ENCODE measurements at regions not wholly inside any gene's neighbourhood (a gene's known extent, or its start where the extent isn't known, plus 50 kb on each side); places are given as distances from the start of the nearest gene placed in this dataset.
"Not testable (repeated sequence)": the region's sequence is repeated elsewhere in the genome, so short reads cannot be mapped to it uniquely, and the experiment has no call there.

GRCh38 chr16:86225905-86226371, 284.4 kb upstream of the FOXF1 start:
- FAIRE-seq, result no peak
- DNase-seq (ENCODE audit: low spot score), result peak; percentile 34

GRCh38 chr16:86227041-86227440, 283.3 kb upstream of the FOXF1 start:
- DNase-seq (ENCODE audit: low spot score) (no peak), FAIRE-seq (no peak)

GRCh38 chr16:86227801-86228200, 282.5 kb upstream of the FOXF1 start:
- DNase-seq (ENCODE audit: low spot score), result peak; percentile 73
- FAIRE-seq, result peak; percentile 27

GRCh38 chr16:86228713-86229112, 281.6 kb upstream of the FOXF1 start:
- no peak for FAIRE-seq
- DNase-seq (ENCODE audit: low spot score), result no peak

GRCh38 chr16:86229283-86229682, 281.0 kb upstream of the FOXF1 start:
- DNase-seq (ENCODE audit: low spot score), result no peak
- FAIRE-seq, result no peak

GRCh38 chr16:86229866-86230656, 280.3 kb upstream of the FOXF1 start:
- no peak for DNase-seq (ENCODE audit: low spot score)
- FAIRE-seq, result no peak

GRCh38 chr16:86231321-86231995, 278.9 kb upstream of the FOXF1 start:
- DNase-seq (ENCODE audit: low spot score), result no peak
- FAIRE-seq, result no peak

GRCh38 chr16:86231996-86232350, 278.4 kb upstream of the FOXF1 start:
- no peak for DNase-seq (ENCODE audit: low spot score)
- FAIRE-seq, result no peak

GRCh38 chr16:86232496-86232895, 277.8 kb upstream of the FOXF1 start:
- FAIRE-seq, result no peak
- no peak for DNase-seq (ENCODE audit: low spot score)

GRCh38 chr16:86233506-86233905, 276.8 kb upstream of the FOXF1 start:
- not testable (repeated sequence) for DNase-seq (ENCODE audit: low spot score); FAIRE-seq

GRCh38 chr16:86239381-86239780, 270.9 kb upstream of the FOXF1 start:
- FAIRE-seq, result no peak
- DNase-seq (ENCODE audit: low spot score), result no peak

GRCh38 chr16:86240716-86241363, 269.5 kb upstream of the FOXF1 start:
- DNase-seq (ENCODE audit: low spot score) (no peak), FAIRE-seq (no peak)

- FAIRE-seq (no peak), DNase-seq (ENCODE audit: low spot score) (no peak)
Observed at GRCh38 chr16:86241681-86242080, 268.6 kb upstream of the FOXF1 start.

- peak; percentile 30 for FAIRE-seq
- no peak for DNase-seq (ENCODE audit: low spot score)
Observed at GRCh38 chr16:86242244-86243122, 267.8 kb upstream of the FOXF1 start.

GRCh38 chr16:86243123-86243473, 267.2 kb upstream of the FOXF1 start:
- no peak for FAIRE-seq
- DNase-seq (ENCODE audit: low spot score), result no peak

- no peak for FAIRE-seq
- no peak for DNase-seq (ENCODE audit: low spot score)
Observed at GRCh38 chr16:86243571-86244154, 266.7 kb upstream of the FOXF1 start.

GRCh38 chr16:86244158-86244557, 266.2 kb upstream of the FOXF1 start:
- FAIRE-seq, result no peak
- DNase-seq (ENCODE audit: low spot score), result no peak

GRCh38 chr16:86244936-86245335, 265.4 kb upstream of the FOXF1 start:
- no peak for FAIRE-seq
- DNase-seq (ENCODE audit: low spot score), result no peak

- FAIRE-seq (no peak), DNase-seq (ENCODE audit: low spot score) (no peak)
Observed at GRCh38 chr16:86245351-86245750, 265.0 kb upstream of the FOXF1 start.

- no peak for FAIRE-seq
Observed at GRCh38 chr16:86245895-86246294, 264.4 kb upstream of the FOXF1 start.

GRCh38 chr16:86248310-86248905, 261.9 kb upstream of the FOXF1 start:
- DNase-seq (ENCODE audit: low spot score), result no peak
- FAIRE-seq, result no peak

More at GRCh38 chr16:86245895-86246294, 264.4 kb upstream of the FOXF1 start:
- DNase-seq (ENCODE audit: low spot score), result no peak
